Right lobe of liver (tissue), 4 donors: ENCODE measurements at regions not wholly inside any gene's neighbourhood (a gene's known extent, or its start where the extent isn't known, plus 50 kb on each side); places are given as distances from the start of the nearest gene placed in this dataset.

Source experiments
- CTCF ChIP-seq, 4 donors: fragments of 200-600 bp in 3 of 4; fragments of 450-650 bp in 1 of 4; IDR thresholded peaks; one replicate each; pipeline versions ENCODE4 v1.5.1 to v1.8.0; 2016 to 2022; ENCODE audit warnings: antibody characterized with exemption in 4 of 4, mild to moderate bottlenecking in 2 of 4
- POLR2A ChIP-seq: fragments of 450-650 bp; IDR thresholded peaks from one replicate; pipeline ENCODE4 v1.6.1; 2017; ENCODE audit warnings: antibody characterized with exemption, mild to moderate bottlenecking
- donor health status: DM: no; HTN: no; CAD: no.
- donor health status: DM: no; HTN: no; CAD: no.
- donor health status: DM: no; HTN: yes; CAD: no.

- TF ChIP-seq CTCF (IDR thresholded peaks at IDR 0.05) (no peak), POLR2A (no peak)
Measured at GRCh38 chr16:61579195-61579594, 457.0 kb downstream of the CDH8 start.
